Thyroid gland (tissue), 4 donors: ENCODE measurements at regions not wholly inside any gene's neighbourhood (a gene's known extent, or its start where the extent isn't known, plus 50 kb on each side); places are given as distances from the start of the nearest gene placed in this dataset.

ENCODE experiments used
- POLR2A ChIP-seq, 2 donors: fragments of 450-650 bp; IDR thresholded peaks; one replicate each; pipeline ENCODE4 v1.6.1; 2017; ENCODE audit warnings: antibody characterized with exemption in 2 of 2, mild to moderate bottlenecking in 2 of 2, moderate library complexity in 1 of 2
- TF ChIP-seq, protein P1 (sequence below), 6 experiments: fragments of 200-600 bp in 3 of 6; fragments of 450-650 bp in 3 of 6; sonication (generic) in 3 of 6; IDR thresholded peaks; one replicate each; pipeline ENCODE4 v1.5.1; 2016 to 2019; ENCODE audit warnings: antibody characterized with exemption in 6 of 6, mild to moderate bottlenecking in 2 of 6, inconsistent platforms in 1 of 6, moderate library complexity in 1 of 6

DNA sequence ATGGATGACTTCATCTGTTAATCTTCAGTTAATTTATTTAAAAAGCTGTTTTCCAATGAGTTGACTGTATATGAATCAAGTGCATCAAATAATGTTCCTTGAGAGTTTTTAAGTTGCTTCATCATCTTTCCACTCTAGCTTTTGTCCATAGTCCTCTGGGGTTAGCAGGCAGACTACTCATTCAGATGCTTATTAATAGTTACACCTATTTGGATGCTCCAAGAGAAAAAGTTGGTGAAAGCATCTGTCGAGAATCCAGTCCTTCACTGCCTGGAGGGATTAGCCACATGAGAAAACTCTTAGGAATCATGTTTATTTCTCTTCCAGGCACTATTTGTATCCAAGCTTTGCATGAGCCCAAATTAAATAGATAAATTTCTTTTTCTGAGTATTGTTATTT lies 70.2 kb downstream of the DACT1 start:
- TF ChIP-seq, protein P1, sequence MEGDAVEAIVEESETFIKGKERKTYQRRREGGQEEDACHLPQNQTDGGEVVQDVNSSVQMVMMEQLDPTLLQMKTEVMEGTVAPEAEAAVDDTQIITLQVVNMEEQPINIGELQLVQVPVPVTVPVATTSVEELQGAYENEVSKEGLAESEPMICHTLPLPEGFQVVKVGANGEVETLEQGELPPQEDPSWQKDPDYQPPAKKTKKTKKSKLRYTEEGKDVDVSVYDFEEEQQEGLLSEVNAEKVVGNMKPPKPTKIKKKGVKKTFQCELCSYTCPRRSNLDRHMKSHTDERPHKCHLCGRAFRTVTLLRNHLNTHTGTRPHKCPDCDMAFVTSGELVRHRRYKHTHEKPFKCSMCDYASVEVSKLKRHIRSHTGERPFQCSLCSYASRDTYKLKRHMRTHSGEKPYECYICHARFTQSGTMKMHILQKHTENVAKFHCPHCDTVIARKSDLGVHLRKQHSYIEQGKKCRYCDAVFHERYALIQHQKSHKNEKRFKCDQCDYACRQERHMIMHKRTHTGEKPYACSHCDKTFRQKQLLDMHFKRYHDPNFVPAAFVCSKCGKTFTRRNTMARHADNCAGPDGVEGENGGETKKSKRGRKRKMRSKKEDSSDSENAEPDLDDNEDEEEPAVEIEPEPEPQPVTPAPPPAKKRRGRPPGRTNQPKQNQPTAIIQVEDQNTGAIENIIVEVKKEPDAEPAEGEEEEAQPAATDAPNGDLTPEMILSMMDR (IDR thresholded peaks at IDR 0.05) = no peak
- TF ChIP-seq POLR2A (IDR thresholded peaks at IDR 0.05) = no peak
